ENCODE measurements at regions not wholly inside any gene's neighbourhood (a gene's known extent, or its start where the extent isn't known, plus 50 kb on each side); places are given as distances from the start of the nearest gene placed in this dataset.

- no peak for DNase-seq (ENCODE audit: low read depth in 1 of 2, low spot score in 1 of 2)
- no peaks in the 10 kb centered on the region for H3K27me3 ChIP-seq (ENCODE audit: insufficient read depth, poor library complexity, severe bottlenecking)
- H3K4me3 ChIP-seq (replicated peaks; ENCODE audit: insufficient read depth, low read length): no peak overlapping the region
- TF ChIP-seq GABPA (IDR thresholded peaks at IDR 0.05; ENCODE audit: low read depth): no peak
- TF ChIP-seq CTCF (IDR thresholded peaks at IDR 0.05; ENCODE audit: insufficient read depth, low read length): no peak
- no peak for TF ChIP-seq POLR2AphosphoS5 (IDR thresholded peaks at IDR 0.05; ENCODE audit: low read depth)
- no peak for TF ChIP-seq REST (IDR thresholded peaks at IDR 0.05; ENCODE audit: insufficient replicate concordance, low read depth)
- no peak for TF ChIP-seq SPI1 (IDR thresholded peaks at IDR 0.05; ENCODE audit: borderline replicate concordance, low read depth)
- H3K27ac ChIP-seq (replicated peaks): no peak overlapping the region
Measured at GRCh38 chr5:92561411-92561959, 1019.5 kb downstream of the NR2F1-AS1 start.

GRCh38 chr5:92560698-92561401 is 1020.2 kb downstream of the NR2F1-AS1 start:
- TF ChIP-seq SPI1 (IDR thresholded peaks at IDR 0.05; ENCODE audit: borderline replicate concordance, low read depth) (no peak), REST (IDR thresholded peaks at IDR 0.05; ENCODE audit: insufficient replicate concordance, low read depth) (no peak), POLR2AphosphoS5 (IDR thresholded peaks at IDR 0.05; ENCODE audit: low read depth) (no peak), GABPA (IDR thresholded peaks at IDR 0.05; ENCODE audit: low read depth) (no peak), CTCF (IDR thresholded peaks at IDR 0.05; ENCODE audit: insufficient read depth, low read length) (no peak)
- Histone ChIP-seq H3K27ac (replicated peaks) (no peak overlapping the region), H3K27me3 (ENCODE audit: insufficient read depth, poor library complexity, severe bottlenecking) (no peaks in the 10 kb centered on the region), H3K4me3 (replicated peaks; ENCODE audit: insufficient read depth, low read length) (no peak overlapping the region)
- no peak for DNase-seq (ENCODE audit: low read depth in 1 of 2, low spot score in 1 of 2)

- Histone ChIP-seq H3K4me3 (replicated peaks; ENCODE audit: insufficient read depth, low read length) (no peak overlapping the region), H3K27me3 (ENCODE audit: insufficient read depth, poor library complexity, severe bottlenecking) (no peaks in the 10 kb centered on the region), H3K27ac (replicated peaks) (no peak overlapping the region)
- TF ChIP-seq REST (IDR thresholded peaks at IDR 0.05; ENCODE audit: insufficient replicate concordance, low read depth): no peak
- no peak for TF ChIP-seq CTCF (IDR thresholded peaks at IDR 0.05; ENCODE audit: insufficient read depth, low read length)
- TF ChIP-seq POLR2AphosphoS5 (IDR thresholded peaks at IDR 0.05; ENCODE audit: low read depth): no peak
- no peak for TF ChIP-seq GABPA (IDR thresholded peaks at IDR 0.05; ENCODE audit: low read depth)
- no peak for TF ChIP-seq SPI1 (IDR thresholded peaks at IDR 0.05; ENCODE audit: borderline replicate concordance, low read depth)
- DNase-seq (ENCODE audit: low read depth in 1 of 2, low spot score in 1 of 2): no peak
Measured at GRCh38 chr5:92559781-92560180, 1021.2 kb downstream of the NR2F1-AS1 start.

Data from HL-60 (cell line).